OCI-LY3 (cell line): ENCODE measurements at regions not wholly inside any gene's neighbourhood (a gene's known extent, or its start where the extent isn't known, plus 50 kb on each side); places are given as distances from the start of the nearest gene placed in this dataset.

ENCODE experiments used
- H2AFZ ChIP-seq: fragments of 200-600, 300-600 bp; shearing (Covaris generic); 2 replicates; pipeline ENCODE4 v1.6.0; 2014; ENCODE audit warnings: antibody characterized with exemption, low read depth, low read length
- H3K27ac ChIP-seq: fragments of 200-600, 300-600 bp; sonication (generic); 2 replicates; pipeline ENCODE4 v1.5.1; 2014; ENCODE audit warnings: mild to moderate bottlenecking, low read length, moderate library complexity, mixed read lengths
- H3K27me3 ChIP-seq: fragments of 200-600, 300-600 bp; sonication (generic); 2 replicates; pipeline ENCODE4 v1.6.1; 2014; ENCODE audit warnings: low read depth, low read length, mixed read lengths
- H3K36me3 ChIP-seq: fragments of 200-600, 300-600 bp; sonication (generic); replicated peaks from 2 replicates; pipeline ENCODE3; 2014; ENCODE audit warnings: low read depth, low read length, mixed read lengths
- H3K4me1 ChIP-seq: fragments of 300-600, 200-600 bp; sonication (generic); 2 replicates; pipeline ENCODE4 v1.6.1; 2014; ENCODE audit warnings: low read length, mixed read lengths
- H3K4me2 ChIP-seq: fragments of 200-600, 300-600 bp; sonication (generic); 2 replicates; pipeline ENCODE4 v1.6.1; 2014; ENCODE audit warnings: low read length, mixed read lengths
- H3K4me3 ChIP-seq: fragments of 300-600, 200-600 bp; sonication (generic); 2 replicates; pipeline ENCODE4 v1.5.1; 2014; ENCODE audit warnings: antibody characterized with exemption, mild to moderate bottlenecking, low read length, moderate library complexity
- H3K79me2 ChIP-seq: fragments of 300-600, 200-600 bp; shearing (Covaris generic); 2 replicates; pipeline ENCODE4 v1.6.1; 2014; ENCODE audit warnings: mild to moderate bottlenecking, low read length, mixed read lengths
- H3K9ac ChIP-seq: fragments of 300-600, 200-600 bp; shearing (Covaris generic); 2 replicates; pipeline ENCODE4 v1.6.0; 2014; ENCODE audit warnings: mild to moderate bottlenecking, low read length, moderate library complexity
- H3K9me3 ChIP-seq: fragments of 200-600, 300-600 bp; shearing (Covaris generic); 2 replicates; pipeline ENCODE4 v1.6.1; 2014; ENCODE audit warnings: low read length, mixed read lengths; ENCODE audit not compliant: insufficient read depth
- H4K20me1 ChIP-seq: fragments of 200-600, 300-600 bp; sonication (generic); 2 replicates; pipeline ENCODE4 v1.6.1; 2016; ENCODE audit warnings: low read length, mixed read lengths; ENCODE audit not compliant: insufficient read depth
- EZH2phosphoT487 ChIP-seq: fragments of 200-600 bp; shearing (Covaris generic); IDR thresholded peaks from 2 replicates; pipeline ENCODE4 v1.6.1; 2018; ENCODE audit warnings: antibody characterized with exemption, mixed run types, low read depth
- TF ChIP-seq, protein P1 (sequence below): fragments of 200-600, 300-600 bp; sonication (generic); IDR thresholded peaks from 2 replicates; pipeline ENCODE4 v1.5.1; 2014; ENCODE audit warnings: antibody characterized with exemption, low read length, low read depth

- TF ChIP-seq, protein P1, sequence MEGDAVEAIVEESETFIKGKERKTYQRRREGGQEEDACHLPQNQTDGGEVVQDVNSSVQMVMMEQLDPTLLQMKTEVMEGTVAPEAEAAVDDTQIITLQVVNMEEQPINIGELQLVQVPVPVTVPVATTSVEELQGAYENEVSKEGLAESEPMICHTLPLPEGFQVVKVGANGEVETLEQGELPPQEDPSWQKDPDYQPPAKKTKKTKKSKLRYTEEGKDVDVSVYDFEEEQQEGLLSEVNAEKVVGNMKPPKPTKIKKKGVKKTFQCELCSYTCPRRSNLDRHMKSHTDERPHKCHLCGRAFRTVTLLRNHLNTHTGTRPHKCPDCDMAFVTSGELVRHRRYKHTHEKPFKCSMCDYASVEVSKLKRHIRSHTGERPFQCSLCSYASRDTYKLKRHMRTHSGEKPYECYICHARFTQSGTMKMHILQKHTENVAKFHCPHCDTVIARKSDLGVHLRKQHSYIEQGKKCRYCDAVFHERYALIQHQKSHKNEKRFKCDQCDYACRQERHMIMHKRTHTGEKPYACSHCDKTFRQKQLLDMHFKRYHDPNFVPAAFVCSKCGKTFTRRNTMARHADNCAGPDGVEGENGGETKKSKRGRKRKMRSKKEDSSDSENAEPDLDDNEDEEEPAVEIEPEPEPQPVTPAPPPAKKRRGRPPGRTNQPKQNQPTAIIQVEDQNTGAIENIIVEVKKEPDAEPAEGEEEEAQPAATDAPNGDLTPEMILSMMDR: no peak
- TF ChIP-seq EZH2phosphoT487: no peak
- no peak overlapping the region for H3K9ac ChIP-seq
- H3K4me2 ChIP-seq: no peak overlapping the region
- no peaks in the 10 kb centered on the region for H3K27me3 ChIP-seq
- H4K20me1 ChIP-seq: no peaks in the 10 kb centered on the region
- H3K27ac ChIP-seq: no peak overlapping the region
- H3K9me3 ChIP-seq: no peaks in the 10 kb centered on the region
- H3K4me1 ChIP-seq: no peaks in the 10 kb centered on the region
- no peaks in the 10 kb centered on the region for H3K36me3 ChIP-seq
- H3K4me3 ChIP-seq: no peak overlapping the region
- H2AFZ ChIP-seq: no peak overlapping the region
- H3K79me2 ChIP-seq: no peaks in the 10 kb centered on the region
Measured at GRCh38 chr12:74185360-74185759, 352.3 kb upstream of the ATXN7L3B start.

- H4K20me1 ChIP-seq: no peaks in the 10 kb centered on the region
- TF ChIP-seq EZH2phosphoT487: no peak
- TF ChIP-seq, protein P1: no peak
Measured at GRCh38 chr12:74193191-74193590, 344.4 kb upstream of the ATXN7L3B start.

DNA sequence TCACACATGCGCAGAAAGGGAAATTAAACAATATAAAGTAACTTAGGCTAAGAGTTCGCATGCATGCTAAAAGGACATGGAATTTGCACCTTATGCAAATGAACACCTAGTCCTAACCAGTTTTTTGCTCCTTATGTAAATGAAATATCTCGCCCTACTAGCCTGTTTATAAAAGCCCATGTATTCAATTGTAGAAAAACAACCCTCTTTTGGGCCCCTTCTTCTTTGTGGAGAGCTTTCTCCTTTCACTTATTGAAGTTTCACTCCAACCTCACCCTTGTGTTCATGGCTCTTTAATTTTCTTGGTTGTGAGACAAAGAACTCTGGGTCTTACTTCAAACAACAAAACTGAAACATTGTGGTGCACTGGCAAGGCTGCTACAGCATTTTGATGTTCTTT lies 333.4 kb upstream of the ATXN7L3B start:
- Histone ChIP-seq H3K9ac (no peak overlapping the region), H3K9me3 (no peaks in the 10 kb centered on the region), H3K4me2 (no peak overlapping the region), H3K27ac (no peak overlapping the region), H2AFZ (no peak overlapping the region), H3K36me3 (no peaks in the 10 kb centered on the region), H3K4me3 (no peak overlapping the region), H3K4me1 (no peaks in the 10 kb centered on the region), H4K20me1 (no peaks in the 10 kb centered on the region), H3K27me3 (no peaks in the 10 kb centered on the region), H3K79me2 (no peaks in the 10 kb centered on the region)
- TF ChIP-seq, protein P1: no peak
- no peak for TF ChIP-seq EZH2phosphoT487

More at GRCh38 chr12:74193191-74193590, 344.4 kb upstream of the ATXN7L3B start:
- Histone ChIP-seq H3K4me2 (no peak overlapping the region), H3K4me1 (no peaks in the 10 kb centered on the region), H3K4me3 (no peak overlapping the region), H3K9ac (no peak overlapping the region), H2AFZ (no peak overlapping the region), H3K27ac (no peak overlapping the region), H3K9me3 (no peaks in the 10 kb centered on the region), H3K79me2 (no peaks in the 10 kb centered on the region), H3K27me3 (no peaks in the 10 kb centered on the region), H3K36me3 (no peaks in the 10 kb centered on the region)

- Histone ChIP-seq H3K9me3 (no peaks in the 10 kb centered on the region), H3K9ac (no peak overlapping the region), H2AFZ (no peak overlapping the region), H3K27me3 (no peaks in the 10 kb centered on the region), H3K36me3 (no peaks in the 10 kb centered on the region), H3K27ac (no peak overlapping the region), H3K79me2 (no peaks in the 10 kb centered on the region), H3K4me1 (no peaks in the 10 kb centered on the region), H3K4me2 (no peak overlapping the region), H4K20me1 (no peaks in the 10 kb centered on the region), H3K4me3 (no peak overlapping the region)
- TF ChIP-seq, protein P1: no peak
- TF ChIP-seq EZH2phosphoT487: no peak
Measured at GRCh38 chr12:74227846-74228545, 309.6 kb upstream of the ATXN7L3B start.
